DND-41 (cell line): ENCODE measurements at regions not wholly inside any gene's neighbourhood (a gene's known extent, or its start where the extent isn't known, plus 50 kb on each side); places are given as distances from the start of the nearest gene placed in this dataset.

Experiments
- CTCF ChIP-seq: IDR thresholded peaks from 2 replicates; pipeline ENCODE4 v1.5.1; 2012; ENCODE audit warnings: borderline replicate concordance, low read length, moderate library complexity, mild to moderate bottlenecking; ENCODE audit not compliant: poor library complexity, severe bottlenecking; ENCODE audit errors: extremely low read depth
- EZH2 ChIP-seq: IDR thresholded peaks from 3 replicates; pipeline ENCODE4 v1.6.1; 2012; ENCODE audit warnings: borderline replicate concordance, low read depth, mild to moderate bottlenecking, moderate library complexity, low read length, inconsistent platforms; ENCODE audit not compliant: severe bottlenecking

DNA sequence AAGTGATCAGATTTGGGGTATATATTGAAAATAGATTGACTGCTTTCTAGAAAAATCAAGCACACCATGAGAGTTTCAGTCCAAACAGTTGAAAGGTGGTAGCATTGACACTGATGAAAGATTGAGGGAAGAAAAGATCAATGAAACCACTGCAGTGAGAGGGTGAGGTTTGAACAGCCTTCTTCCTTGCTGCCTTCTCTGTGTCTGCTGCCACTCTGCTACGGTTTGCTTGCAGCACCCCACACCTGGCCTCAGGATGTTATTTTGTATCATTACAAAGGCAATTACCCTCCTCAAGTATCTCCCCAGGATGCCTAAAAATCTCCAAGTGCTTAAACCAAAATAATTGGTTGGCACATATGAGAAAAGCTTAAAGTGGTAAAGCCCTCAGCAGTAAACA, 683.6 kb upstream of the ARPP21 start:
- TF ChIP-seq CTCF: no peak
- TF ChIP-seq EZH2: no peak
